ENCODE measurements at regions not wholly inside any gene's neighbourhood (a gene's known extent, or its start where the extent isn't known, plus 50 kb on each side); places are given as distances from the start of the nearest gene placed in this dataset.

- H3K4me3 ChIP-seq: no peak overlapping the region
- peak in 3 of 4 donors; percentile 57 to 67 (median 62) for DNase-seq
- no peaks in the 10 kb centered on the region for H3K4me1 ChIP-seq
- H3K27me3 ChIP-seq: peaks cover 0 to 6% of the 10 kb centered on the region in 2 donors
- H3K27ac ChIP-seq: no peak overlapping the region
- H3K36me3 ChIP-seq: no peaks in the 10 kb centered on the region
- intact Hi-C loops (cut with DNase I): no loop called here
- ATAC-seq: peak; percentile 96
- H3K9me3 ChIP-seq: no peaks in the 10 kb centered on the region
- no peak for TF ChIP-seq CTCF (IDR thresholded peaks at IDR 0.05)
Observed at GRCh38 chr1:14441302-14441741, 157.2 kb upstream of the KAZN start.

- ATAC-seq: no peak
- Histone ChIP-seq H3K4me3 (no peak overlapping the region), H3K9me3 (no peaks in the 10 kb centered on the region), H3K36me3 (no peaks in the 10 kb centered on the region), H3K27ac (no peak overlapping the region), H3K4me1 (no peaks in the 10 kb centered on the region), H3K27me3 (peaks cover 0 to 6% of the 10 kb centered on the region in 2 donors)
- TF ChIP-seq CTCF (IDR thresholded peaks at IDR 0.05): no peak
- no peak for DNase-seq
- intact Hi-C loops (cut with DNase I): no loop called here
Observed at GRCh38 chr1:14442669-14443068, 155.8 kb upstream of the KAZN start.

GRCh38 chr1:14443164-14443787, 155.2 kb upstream of the KAZN start:
- ATAC-seq (no peak), DNase-seq (no peak)
- H3K27ac ChIP-seq: no peak overlapping the region

GRCh38 chr1:14451217-14451616, 147.3 kb upstream of the KAZN start:
- no peak overlapping the region for H3K4me3 ChIP-seq
- no peaks in the 10 kb centered on the region for H3K36me3 ChIP-seq
- no peak for TF ChIP-seq CTCF (IDR thresholded peaks at IDR 0.05)
- no peaks in the 10 kb centered on the region for H3K27me3 ChIP-seq
- H3K4me1 ChIP-seq: no peaks in the 10 kb centered on the region
- H3K9me3 ChIP-seq: no peaks in the 10 kb centered on the region
- DNase-seq (no peak), ATAC-seq (no peak)
- intact Hi-C loops (cut with DNase I): no loop called here
- no peak overlapping the region for H3K27ac ChIP-seq

More at GRCh38 chr1:14443164-14443787, 155.2 kb upstream of the KAZN start:
- no peak for TF ChIP-seq CTCF (IDR thresholded peaks at IDR 0.05)
- intact Hi-C loops (cut with DNase I): no loop called here
- no peaks in the 10 kb centered on the region for H3K36me3 ChIP-seq
- no peak overlapping the region for H3K4me3 ChIP-seq
- peaks cover 0 to 6% of the 10 kb centered on the region in 2 donors for H3K27me3 ChIP-seq
- no peaks in the 10 kb centered on the region for H3K4me1 ChIP-seq
- H3K9me3 ChIP-seq: no peaks in the 10 kb centered on the region

GRCh38 chr1:14452551-14452950, 145.9 kb upstream of the KAZN start:
- Histone ChIP-seq H3K9me3 (no peaks in the 10 kb centered on the region), H3K27ac (no peak overlapping the region), H3K27me3 (no peaks in the 10 kb centered on the region), H3K4me1 (no peaks in the 10 kb centered on the region), H3K4me3 (no peak overlapping the region), H3K36me3 (no peaks in the 10 kb centered on the region)
- DNase-seq (no peak), ATAC-seq (no peak)
- TF ChIP-seq CTCF (IDR thresholded peaks at IDR 0.05): no peak
- intact Hi-C loops (cut with DNase I): no loop called here
